Stimulated activated naive CD8-positive, alpha-beta T cell treated with anti-CD3 and anti-CD28 coated beads, Interleukin-15, amount 100 ng/mL, for 72 hours (primary cell): ENCODE measurements at regions not wholly inside any gene's neighbourhood (a gene's known extent, or its start where the extent isn't known, plus 50 kb on each side); places are given as distances from the start of the nearest gene placed in this dataset.
A peak's percentile ranks its signal among the peaks of the same experiment; 100 is the strongest.

Experiments
- ATAC-seq: fragments of 150-1000 bp; cut with Tn5 transposase; 2 replicates; pipeline ENCODE4 v1.10.0; 2021; ENCODE audit warnings: mild to moderate bottlenecking, moderate library complexity
- DNase-seq, 2 donors: peaks; one replicate each; pipeline ENCODE4 v3.0.0; 2021 to 2022
- H3K27ac Mint-ChIP-seq, 2 donors: one replicate each; pipeline ENCODE4 v1.8.0; 2022; ENCODE audit warnings: mild to moderate bottlenecking in 2 of 2, mixed read lengths in 2 of 2, moderate library complexity in 2 of 2
- H3K27me3 Mint-ChIP-seq: one replicate; pipeline ENCODE4 v1.8.0; 2022; ENCODE audit warnings: mixed read lengths
- H3K4me1 Mint-ChIP-seq: one replicate; pipeline ENCODE4 v1.8.0; 2022; ENCODE audit warnings: mild to moderate bottlenecking, mixed read lengths
- H3K4me3 Mint-ChIP-seq, 2 donors: one replicate each; pipeline ENCODE4 v1.8.0; 2022; ENCODE audit warnings: mild to moderate bottlenecking in 2 of 2, mixed read lengths in 2 of 2, moderate library complexity in 1 of 2
- H3K9me3 Mint-ChIP-seq, 2 donors: one replicate each; pipeline ENCODE4 v1.8.0; 2022; ENCODE audit warnings: mixed read lengths in 2 of 2

DNA sequence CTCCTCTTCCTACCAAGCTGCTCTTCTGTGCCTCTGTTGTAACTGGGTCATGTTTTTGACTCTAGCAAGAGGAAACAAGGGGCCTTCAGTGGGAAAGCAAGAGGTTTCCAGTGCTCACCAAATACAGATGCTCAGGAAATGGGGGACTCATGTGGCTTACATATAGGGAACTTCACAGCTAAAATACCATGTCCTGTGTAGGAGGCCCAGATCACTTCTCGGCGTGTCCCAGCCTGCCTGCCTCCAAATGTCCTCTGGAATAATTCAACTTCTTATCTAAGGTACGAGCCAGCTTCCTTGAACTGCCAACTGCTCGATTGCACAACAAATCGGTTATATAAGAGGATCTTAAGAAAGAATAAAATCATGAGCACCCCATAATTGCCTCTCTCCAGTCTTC is 161.3 kb downstream of the KIT start:
- Mint-ChIP-seq H3K27me3 (no peaks in the 10 kb centered on the region), H3K27ac (no peak overlapping the region), H3K4me3 (no peak overlapping the region), H3K4me1 (no peaks in the 10 kb centered on the region), H3K9me3 (no peaks in the 10 kb centered on the region)
- DNase-seq = no peak
- no peak for ATAC-seq

GRCh38 chr4:54818481-54818880 is 160.7 kb downstream of the KIT start:
- no peaks in the 10 kb centered on the region for H3K4me1 Mint-ChIP-seq
- H3K4me3 Mint-ChIP-seq = no peak overlapping the region
- no peaks in the 10 kb centered on the region for H3K9me3 Mint-ChIP-seq
- no peak overlapping the region for H3K27ac Mint-ChIP-seq
- no peak for DNase-seq
- H3K27me3 Mint-ChIP-seq = no peaks in the 10 kb centered on the region
- no peak for ATAC-seq

DNA sequence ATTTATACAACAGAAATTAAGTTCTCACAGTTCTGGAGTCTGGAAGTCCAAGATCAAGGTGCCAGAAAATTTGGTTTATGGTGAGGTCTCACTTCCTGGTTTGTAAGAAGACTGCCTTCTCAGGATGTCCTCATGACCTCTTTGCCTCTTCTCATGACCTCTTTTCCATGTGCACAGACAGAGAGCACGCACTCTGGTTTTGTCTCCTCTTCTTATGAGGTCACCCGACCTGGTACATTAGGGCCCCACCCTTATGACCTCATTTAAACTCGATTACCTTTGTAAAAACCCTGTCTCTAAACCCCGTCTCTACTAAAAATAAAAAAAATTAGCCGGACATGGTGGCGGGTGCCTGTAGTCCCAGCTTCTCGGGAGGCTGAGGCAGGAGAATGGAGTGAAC is 155.9 kb downstream of the KIT start:
- no peak overlapping the region for H3K4me3 Mint-ChIP-seq
- peaks cover 0 to 4% of the 10 kb centered on the region in 2 donors for H3K9me3 Mint-ChIP-seq
- H3K4me1 Mint-ChIP-seq = no peaks in the 10 kb centered on the region
- no peak for ATAC-seq
- H3K27me3 Mint-ChIP-seq = no peaks in the 10 kb centered on the region
- H3K27ac Mint-ChIP-seq = no peak overlapping the region
- DNase-seq = no peak

GRCh38 chr4:54806351-54806750 is 148.6 kb downstream of the KIT start:
- peaks cover 15 to 16% of the 10 kb centered on the region in 2 donors for H3K9me3 Mint-ChIP-seq
- H3K4me1 Mint-ChIP-seq = peaks cover 8% of the 10 kb centered on the region
- no peak overlapping the region for H3K27ac Mint-ChIP-seq
- no peak for DNase-seq
- ATAC-seq = no peak
- H3K4me3 Mint-ChIP-seq = no peak overlapping the region
- H3K27me3 Mint-ChIP-seq = peaks cover 8% of the 10 kb centered on the region

DNA sequence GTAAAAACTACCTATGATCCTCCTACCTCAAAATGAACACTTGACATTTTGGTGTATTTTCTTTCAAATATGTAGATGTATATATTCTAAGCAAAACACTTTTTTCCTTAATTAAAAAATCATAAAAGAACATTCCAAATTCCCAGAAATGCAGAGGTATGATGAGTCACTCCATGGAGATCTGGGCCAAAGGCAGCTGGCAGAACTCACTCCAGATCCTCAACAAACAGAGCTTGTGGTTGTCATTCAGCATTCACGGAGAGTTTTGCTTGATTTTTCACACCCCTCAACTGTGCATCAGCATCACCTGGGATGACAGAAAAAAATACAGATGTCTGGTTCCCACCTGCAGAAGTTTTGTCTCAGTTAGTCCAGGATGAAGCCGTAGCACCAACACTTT is 144.6 kb downstream of the KIT start:
- ATAC-seq = no peak
- no peak overlapping the region for H3K27ac Mint-ChIP-seq
- no peak overlapping the region for H3K4me3 Mint-ChIP-seq
- H3K4me1 Mint-ChIP-seq = peaks cover 20% of the 10 kb centered on the region
- H3K27me3 Mint-ChIP-seq = peaks cover 8% of the 10 kb centered on the region
- DNase-seq = no peak
- peaks cover 15 to 16% of the 10 kb centered on the region in 2 donors for H3K9me3 Mint-ChIP-seq

DNA sequence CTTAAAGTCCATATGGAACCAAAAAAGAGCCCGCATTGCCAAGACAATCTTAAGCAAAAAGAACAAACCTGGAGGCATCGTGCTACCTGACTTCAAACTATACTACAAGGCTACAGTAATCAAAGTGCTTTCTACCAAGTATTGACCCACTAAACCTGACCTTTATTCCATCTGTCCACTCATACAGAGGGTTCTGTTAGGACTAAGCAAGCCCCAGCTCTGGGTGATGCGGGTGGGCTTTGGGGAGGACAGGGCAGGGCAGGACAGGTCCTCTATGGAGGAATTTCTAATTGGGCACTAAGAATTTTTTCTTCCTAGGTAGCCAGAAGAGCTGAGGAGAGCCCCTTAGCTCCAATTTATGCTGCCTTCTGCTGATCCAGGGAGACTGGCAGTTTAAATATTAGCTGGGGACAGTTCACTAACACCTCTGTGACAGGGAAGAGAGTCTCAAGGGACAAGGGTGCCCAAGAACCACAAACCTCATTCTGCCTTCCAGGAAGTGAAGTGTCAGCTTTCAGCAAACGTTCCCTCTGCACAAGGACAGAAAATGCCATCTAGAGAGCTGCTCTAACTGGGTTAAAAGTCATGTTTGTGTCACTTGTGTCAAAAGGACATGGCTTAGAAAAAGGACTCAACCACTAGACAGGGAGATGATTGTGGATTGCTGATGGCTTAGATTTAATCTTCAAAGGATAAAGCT is 143.2 kb downstream of the KIT start:
- DNase-seq (no peak), ATAC-seq (no peak)
- Mint-ChIP-seq H3K4me1 (peaks cover 20% of the 10 kb centered on the region), H3K4me3 (no peak overlapping the region), H3K27ac (no peak overlapping the region), H3K27me3 (peaks cover 8% of the 10 kb centered on the region), H3K9me3 (peaks cover 6 to 9% of the 10 kb centered on the region in 2 donors)

DNA sequence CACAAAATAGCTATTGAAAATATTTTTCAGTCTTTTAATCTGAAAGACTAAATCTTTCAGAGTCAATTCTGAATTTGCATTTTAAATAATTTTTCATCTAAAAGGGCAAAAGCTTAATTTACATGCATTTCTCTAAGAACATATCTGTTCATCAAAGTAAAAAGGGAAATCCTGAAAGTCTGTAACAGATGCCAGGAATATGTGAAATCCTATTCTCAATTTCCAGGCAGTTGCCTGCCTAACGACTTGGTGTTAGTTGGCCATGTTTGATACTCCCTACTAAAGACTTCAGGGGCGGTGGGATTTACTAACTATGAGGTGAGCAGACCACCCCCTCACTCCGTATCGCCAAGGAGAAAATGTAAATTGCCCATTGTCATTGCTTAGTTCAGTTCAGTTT is 136.8 kb downstream of the KIT start:
- no peak overlapping the region for H3K4me3 Mint-ChIP-seq
- no peak for DNase-seq
- ATAC-seq = no peak
- no peaks in the 10 kb centered on the region for H3K9me3 Mint-ChIP-seq
- H3K27ac Mint-ChIP-seq = no peak overlapping the region
- peaks cover 21% of the 10 kb centered on the region for H3K4me1 Mint-ChIP-seq
- H3K27me3 Mint-ChIP-seq = no peaks in the 10 kb centered on the region

- ATAC-seq = no peak
- no peak for DNase-seq
- peaks cover 21% of the 10 kb centered on the region for H3K4me1 Mint-ChIP-seq
- H3K9me3 Mint-ChIP-seq = no peaks in the 10 kb centered on the region
- no peaks in the 10 kb centered on the region for H3K27me3 Mint-ChIP-seq
- no peak overlapping the region for H3K4me3 Mint-ChIP-seq
- peak overlapping the region in 1 of 2 donors; percentile 61 for H3K27ac Mint-ChIP-seq
Measured at GRCh38 chr4:54793856-54794422, 136.2 kb downstream of the KIT start.
